WI38 (cell line): ENCODE measurements at regions not wholly inside any gene's neighbourhood (a gene's known extent, or its start where the extent isn't known, plus 50 kb on each side); places are given as distances from the start of the nearest gene placed in this dataset.

Source experiments
- H3K4me3 ChIP-seq: 2 replicates; pipeline ENCODE4 v1.5.1; 2011; ENCODE audit warnings: low read depth, mild to moderate bottlenecking, control low read depth, low read length
- CTCF ChIP-seq: IDR thresholded peaks from 2 replicates; pipeline ENCODE4 v1.5.1; 2012; ENCODE audit warnings: low read depth, mild to moderate bottlenecking, control low read depth, low read length

GRCh38 chr5:157961896-157962590 lies 103.1 kb upstream of the CLINT1 start:
- TF ChIP-seq CTCF: no peak

GRCh38 chr5:157961176-157961575 lies 102.2 kb upstream of the CLINT1 start:
- no peak overlapping the region for H3K4me3 ChIP-seq

More at GRCh38 chr5:157961896-157962590, 103.1 kb upstream of the CLINT1 start:
- no peak overlapping the region for H3K4me3 ChIP-seq

GRCh38 chr5:157959370-157959769 lies 100.4 kb upstream of the CLINT1 start:
- no peak for TF ChIP-seq CTCF
- H3K4me3 ChIP-seq: no peak overlapping the region

More at GRCh38 chr5:157961176-157961575, 102.2 kb upstream of the CLINT1 start:
- no peak for TF ChIP-seq CTCF

- no peak for TF ChIP-seq CTCF
- H3K4me3 ChIP-seq: no peak overlapping the region
Measured at GRCh38 chr5:157956271-157956885, 97.4 kb upstream of the CLINT1 start.

GRCh38 chr5:157955541-157956172 lies 96.7 kb upstream of the CLINT1 start:
- TF ChIP-seq CTCF: no peak
- H3K4me3 ChIP-seq: no peak overlapping the region

- no peak for TF ChIP-seq CTCF
- H3K4me3 ChIP-seq: no peak overlapping the region
Measured at GRCh38 chr5:157952374-157952685, 93.4 kb upstream of the CLINT1 start.
